NCI-H1048 (cell line): ENCODE measurements at regions not wholly inside any gene's neighbourhood (a gene's known extent, or its start where the extent isn't known, plus 50 kb on each side); places are given as distances from the start of the nearest gene placed in this dataset.

Experiments
- DNase-seq: peaks from one replicate; lab custom pipeline; 2025; lab: John Stamatoyannopoulos, UW

GRCh38 chr12:89857652-89858274 lies 149.1 kb upstream of the ATP2B1 start:
- DNase-seq = no peak

GRCh38 chr12:89856431-89856830 lies 147.8 kb upstream of the ATP2B1 start:
- DNase-seq = no peak

DNA sequence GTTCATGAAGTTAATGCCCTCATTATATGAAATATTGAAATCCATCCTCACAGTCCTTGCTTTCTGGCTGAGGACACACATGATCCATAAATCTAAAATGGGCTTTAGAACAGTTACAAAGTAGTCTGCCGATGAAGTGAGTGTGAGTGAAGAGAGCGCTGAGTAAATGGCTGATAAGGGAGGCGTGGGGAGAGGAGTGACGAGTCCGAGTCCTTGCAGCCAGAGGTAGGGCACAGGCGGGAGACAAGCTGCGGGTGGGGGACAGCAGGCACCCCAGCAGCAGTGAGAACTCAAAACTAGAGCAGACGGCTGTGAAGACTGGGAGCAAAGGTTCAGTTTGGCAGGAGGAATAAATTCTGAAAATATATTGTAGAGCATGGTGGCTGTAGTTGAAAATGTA lies 140.1 kb upstream of the ATP2B1 start:
- DNase-seq = no peak

DNA sequence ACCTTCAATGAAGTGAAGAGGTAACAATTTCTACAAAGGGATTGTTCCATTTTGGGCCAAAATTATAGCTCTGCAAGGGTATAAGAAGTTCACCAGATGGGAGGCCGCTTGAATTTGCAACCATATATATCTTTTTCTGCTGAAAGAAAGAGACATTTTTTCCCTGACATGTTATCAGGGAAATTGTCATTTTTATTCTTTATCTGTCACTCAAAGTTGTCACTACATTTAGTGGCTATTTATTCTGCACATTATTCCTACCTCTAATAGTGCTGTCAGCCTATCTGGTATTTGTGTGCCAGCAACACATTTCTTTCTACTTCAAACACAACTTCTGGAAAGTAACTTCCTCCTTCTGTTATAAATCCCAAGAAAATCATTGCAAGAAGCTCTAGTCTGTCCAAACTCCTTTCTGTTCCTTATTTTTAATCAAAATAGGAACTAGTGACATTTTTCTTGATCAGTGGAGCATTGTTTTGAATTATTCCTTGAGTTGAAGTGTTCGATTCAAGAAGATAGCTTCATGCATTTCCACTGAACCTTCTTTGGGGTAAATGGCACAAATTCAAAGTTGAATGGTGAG lies 137.9 kb upstream of the ATP2B1 start:
- no peak for DNase-seq

DNA sequence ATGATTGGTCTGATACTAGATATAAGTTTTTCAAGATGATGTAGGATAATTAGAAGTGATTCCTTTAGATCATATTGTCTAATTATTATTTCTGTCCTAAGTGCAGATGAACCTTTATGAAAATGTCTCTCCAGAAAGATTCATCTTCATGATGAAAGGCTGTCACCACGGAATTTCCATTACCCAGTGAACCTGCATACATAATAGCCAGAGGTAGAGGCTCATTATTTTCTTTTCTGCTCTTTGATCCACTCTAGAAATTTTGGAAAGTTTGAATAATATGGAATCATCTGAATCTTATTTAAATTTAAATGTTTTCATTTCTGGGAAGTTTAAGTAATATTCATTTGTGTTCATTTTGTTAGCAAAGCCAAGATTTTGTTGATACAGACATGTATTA lies 137.1 kb upstream of the ATP2B1 start:
- DNase-seq = no peak

- no peak for DNase-seq
Measured at GRCh38 chr12:89845366-89845765, 136.7 kb upstream of the ATP2B1 start.

- DNase-seq = no peak
Measured at GRCh38 chr12:89844539-89844938, 135.9 kb upstream of the ATP2B1 start.

DNA sequence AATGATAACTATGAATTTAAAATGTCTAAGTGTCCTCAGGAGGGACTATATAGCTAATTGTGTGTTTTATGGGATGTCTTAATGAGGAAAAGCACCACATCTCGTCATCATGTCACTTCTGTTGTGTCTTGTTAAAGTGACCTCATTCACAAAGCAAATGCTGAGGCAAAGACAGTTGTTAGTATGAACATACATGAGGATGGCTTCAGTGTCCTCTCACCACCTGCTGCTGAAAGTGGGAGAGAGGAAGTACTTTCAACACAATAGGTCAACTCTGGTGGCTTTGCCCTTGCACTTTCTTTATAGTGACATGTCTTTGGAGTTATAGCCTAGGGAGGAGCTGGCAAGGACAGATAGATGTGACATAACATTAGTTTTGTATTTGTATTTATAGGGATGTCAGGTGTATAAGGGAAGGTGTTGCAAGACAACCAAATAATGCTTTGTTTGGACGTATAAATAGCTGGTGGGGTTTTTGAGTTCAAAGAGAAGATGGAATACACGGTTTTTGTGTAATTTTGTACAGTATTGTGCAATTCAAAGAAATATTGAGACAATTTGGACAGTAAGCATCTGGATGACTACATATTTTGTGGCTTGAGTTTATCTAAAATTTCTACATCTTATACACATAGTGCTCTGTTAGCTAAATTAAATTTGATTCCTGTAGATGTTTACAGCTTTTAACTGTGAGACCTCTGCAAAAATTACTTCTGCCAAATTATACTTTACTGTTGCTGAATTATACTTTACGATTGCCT lies 131.7 kb upstream of the ATP2B1 start:
- no peak for DNase-seq

GRCh38 chr12:89839444-89839843 lies 130.8 kb upstream of the ATP2B1 start:
- DNase-seq = no peak

DNA sequence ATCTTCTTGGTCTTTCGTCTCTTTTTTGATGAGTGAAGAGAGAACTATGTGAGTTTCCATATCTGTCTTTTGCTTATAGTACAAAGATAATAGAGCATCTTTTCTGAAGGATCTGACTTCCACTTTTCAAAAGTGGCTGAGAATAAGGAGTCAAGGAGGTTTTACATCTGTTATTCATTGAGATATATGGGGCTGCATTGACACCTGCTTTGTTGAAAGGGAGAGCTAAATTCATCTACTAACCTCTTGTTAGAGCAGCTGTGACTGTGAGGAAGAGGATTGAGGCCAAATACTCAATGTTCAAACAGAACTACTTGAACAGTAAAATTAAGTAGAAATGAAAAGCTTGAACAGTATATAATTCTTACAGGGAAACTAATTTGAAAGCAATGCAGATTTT lies 130.2 kb upstream of the ATP2B1 start:
- DNase-seq = no peak

- no peak for DNase-seq
Measured at GRCh38 chr12:89836026-89836425, 127.4 kb upstream of the ATP2B1 start.

DNA sequence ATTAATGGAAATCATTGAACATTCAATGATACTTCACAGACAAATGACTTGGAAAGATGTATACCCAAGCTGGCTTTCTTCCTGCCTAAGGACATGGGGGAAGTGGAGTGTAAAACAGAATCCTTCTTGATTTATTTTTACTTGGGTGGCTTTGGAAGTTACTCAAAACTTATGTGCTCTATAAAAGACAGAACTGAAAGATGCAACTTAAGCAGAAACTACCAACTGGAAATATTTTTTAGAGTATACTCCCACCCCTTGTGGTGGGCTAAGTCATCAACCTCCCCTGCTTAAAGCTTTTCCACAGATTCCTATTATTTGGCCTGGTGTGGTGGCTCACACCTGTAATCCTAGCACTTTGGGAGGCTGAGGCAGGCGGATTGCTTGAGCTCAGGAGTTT lies 126.0 kb upstream of the ATP2B1 start:
- no peak for DNase-seq

GRCh38 chr12:89833337-89834252 lies 125.0 kb upstream of the ATP2B1 start:
- no peak for DNase-seq

- DNase-seq = no peak
Measured at GRCh38 chr12:89832336-89832735, 123.7 kb upstream of the ATP2B1 start.

DNA sequence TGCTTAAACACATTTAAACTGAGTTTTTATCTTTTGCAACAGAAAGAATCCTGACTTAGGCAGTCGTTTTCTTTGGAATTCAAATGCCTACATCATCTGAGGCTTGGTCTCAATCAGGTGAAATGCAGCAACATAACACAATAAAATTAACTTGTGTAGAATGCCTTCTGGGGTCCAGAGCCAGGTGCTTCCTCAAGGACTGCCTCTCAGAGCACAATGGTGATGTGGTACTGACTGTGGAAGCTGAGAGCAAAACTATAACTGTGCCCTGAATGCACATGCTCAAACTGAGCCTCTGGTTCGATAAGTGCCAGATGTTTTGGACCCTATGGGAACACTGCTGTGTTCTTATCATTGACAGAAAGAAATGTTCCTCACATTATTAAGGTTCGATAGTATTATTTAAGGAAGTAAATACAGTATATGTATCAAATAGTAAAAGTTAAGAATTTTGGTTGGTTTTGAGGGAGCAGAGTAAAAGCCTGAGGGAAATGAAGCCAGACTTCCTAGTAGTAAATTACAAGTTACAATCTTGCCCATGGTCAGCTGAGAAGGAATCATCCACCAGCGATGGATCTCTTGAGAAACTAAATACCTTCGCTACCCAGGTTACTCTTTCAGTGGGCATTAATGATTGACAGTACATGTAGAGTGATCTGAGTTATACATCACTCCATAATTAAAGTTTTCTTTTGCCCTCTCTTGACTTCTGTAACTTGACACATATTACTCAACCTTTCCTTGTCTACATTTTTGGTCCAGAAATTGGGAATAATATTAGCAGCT lies 122.9 kb upstream of the ATP2B1 start:
- no peak for DNase-seq

- DNase-seq = no peak
Measured at GRCh38 chr12:89829434-89829975, 120.9 kb upstream of the ATP2B1 start.

DNA sequence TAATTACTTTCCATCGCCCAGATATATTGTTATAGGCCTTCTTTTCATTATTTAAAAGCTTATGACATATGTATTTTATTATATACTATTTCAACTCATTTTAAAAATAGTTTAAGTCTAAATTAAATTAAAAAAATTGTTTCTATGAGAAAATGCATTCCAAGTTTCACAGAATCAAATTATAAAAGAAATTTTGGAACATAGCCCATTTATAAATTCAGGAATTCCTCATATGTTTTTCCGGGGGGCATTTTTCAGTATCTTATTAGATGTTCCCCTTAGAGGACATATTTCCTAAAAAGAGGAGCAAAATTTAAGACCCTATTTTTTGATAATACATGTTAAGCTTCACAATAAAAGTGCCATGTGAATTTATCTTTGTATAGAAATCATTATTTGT lies 119.9 kb upstream of the ATP2B1 start:
- no peak for DNase-seq

DNA sequence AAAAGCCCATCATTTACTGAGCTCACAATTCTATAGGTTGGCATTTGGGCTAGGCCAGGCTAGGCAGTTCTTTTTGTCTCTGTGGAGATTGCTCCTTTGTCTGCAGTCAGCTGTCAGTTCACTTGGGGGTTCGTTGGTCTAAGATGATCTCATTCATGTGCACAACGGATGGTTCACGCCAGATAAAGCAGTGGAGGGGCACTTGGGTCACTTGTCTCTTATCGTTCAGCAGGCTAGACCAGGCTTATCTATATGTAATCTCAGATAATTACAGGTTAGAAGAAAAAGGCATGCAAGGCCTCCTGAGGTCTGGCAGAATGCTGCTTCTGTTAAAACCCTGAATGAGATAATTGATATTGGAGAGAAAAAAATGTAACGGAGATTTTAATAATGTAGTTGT lies 119.0 kb upstream of the ATP2B1 start:
- no peak for DNase-seq

DNA sequence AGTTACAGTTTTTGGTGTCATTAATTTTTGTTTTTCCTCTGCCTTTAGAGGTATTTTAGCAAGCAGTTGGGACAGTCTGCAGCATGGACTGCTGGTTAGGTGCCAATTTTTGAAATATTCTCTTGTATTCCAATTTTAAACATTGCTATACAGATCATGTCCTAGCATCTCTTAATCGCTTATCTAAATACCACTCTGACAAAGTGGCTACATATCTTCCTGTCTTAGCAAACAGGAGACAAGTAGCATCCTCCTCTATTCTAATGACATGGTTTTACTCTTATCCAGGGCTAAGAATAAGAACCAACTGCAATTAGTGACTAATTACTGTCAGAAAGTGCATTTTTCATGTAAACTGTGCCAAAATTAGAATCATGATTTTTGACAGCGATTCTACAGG lies 117.8 kb upstream of the ATP2B1 start:
- no peak for DNase-seq

DNA sequence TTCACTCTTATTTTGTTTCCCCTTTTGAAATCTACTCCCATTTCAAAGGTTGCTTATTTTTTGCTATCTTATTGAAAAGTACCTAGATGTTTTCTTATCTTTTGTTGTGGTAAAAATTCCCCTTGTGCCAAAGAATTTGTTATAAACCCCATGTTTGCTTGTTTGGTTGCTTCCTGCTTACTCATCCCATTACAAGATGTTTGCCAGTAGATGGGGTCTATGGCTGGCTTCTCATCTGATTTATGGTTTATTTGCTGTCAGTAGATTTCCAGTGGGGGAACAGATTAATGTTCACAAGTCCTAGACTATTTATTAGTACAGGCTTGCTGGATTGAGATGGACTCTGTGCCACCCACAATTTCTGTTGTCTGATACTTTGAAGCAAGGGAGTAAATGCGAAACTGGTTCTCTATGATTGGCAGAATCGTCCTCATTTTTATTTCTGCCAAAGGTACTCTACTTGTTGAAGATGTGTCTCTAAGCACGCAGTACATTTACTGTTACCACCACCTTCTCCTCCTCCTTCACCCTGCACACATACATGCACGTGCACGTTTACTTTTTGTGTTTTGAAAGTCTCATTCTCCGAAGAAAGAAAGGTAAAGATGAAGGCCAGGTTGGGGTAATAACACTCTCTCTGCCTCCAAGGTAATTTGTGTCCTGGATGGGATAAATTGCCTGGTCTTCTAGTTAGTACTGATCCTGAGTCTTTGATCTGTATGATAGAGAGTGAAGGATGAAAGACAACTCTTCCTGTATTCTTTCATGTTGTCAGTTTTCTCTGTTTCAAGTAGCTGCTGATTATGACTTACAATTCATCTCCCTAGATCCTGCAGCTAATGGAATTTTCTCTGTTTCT lies 117.2 kb upstream of the ATP2B1 start:
- DNase-seq = no peak
